H9 (cell line): ENCODE measurements at regions not wholly inside any gene's neighbourhood (a gene's known extent, or its start where the extent isn't known, plus 50 kb on each side); places are given as distances from the start of the nearest gene placed in this dataset.

Source experiments
- DNase-seq: peaks from one replicate; pipeline ENCODE4 v3.0.0-alpha.2; 2017
- H2AFZ ChIP-seq: one replicate; pipeline ENCODE4 v1.6.1; 2013; ENCODE audit warnings: mild to moderate bottlenecking, low read length, control low read depth, moderate library complexity
- H2AK5ac ChIP-seq: 2 replicates; pipeline ENCODE4 v1.6.1; 2013; ENCODE audit warnings: low read length, control low read depth, mixed read lengths; ENCODE audit not compliant: insufficient read length
- H2BK120ac ChIP-seq: one replicate; pipeline ENCODE4 v1.6.1; 2013; ENCODE audit warnings: low read depth, mild to moderate bottlenecking, low read length, control low read depth, inconsistent platforms; ENCODE audit not compliant: poor library complexity, severe bottlenecking
- H2BK12ac ChIP-seq: 2 replicates; pipeline ENCODE4 v1.6.1; 2013; ENCODE audit warnings: low read length, control low read depth, mixed read lengths, low read depth; ENCODE audit not compliant: insufficient read length
- H2BK15ac ChIP-seq: 2 replicates; pipeline ENCODE4 v1.6.1; 2013; ENCODE audit warnings: low read depth, low read length, control low read depth
- H2BK20ac ChIP-seq: one replicate; pipeline ENCODE4 v1.6.1; 2013; ENCODE audit warnings: low read depth, mild to moderate bottlenecking, low read length, control low read depth, inconsistent platforms; ENCODE audit not compliant: poor library complexity, severe bottlenecking
- H2BK5ac ChIP-seq: 2 replicates; pipeline ENCODE4 v1.6.1; 2013; ENCODE audit warnings: low read length, control low read depth, mixed read lengths; ENCODE audit not compliant: insufficient read length
- H3K14ac ChIP-seq: 2 replicates; pipeline ENCODE4 v1.6.1; 2013; ENCODE audit warnings: low read length, control low read depth; ENCODE audit not compliant: insufficient read depth
- H3K18ac ChIP-seq: 2 replicates; pipeline ENCODE4 v1.6.1; 2013; ENCODE audit warnings: low read depth, mild to moderate bottlenecking, mixed read lengths, low read length, control low read depth; ENCODE audit not compliant: insufficient read length
- H3K23ac ChIP-seq: 2 replicates; pipeline ENCODE4 v1.6.1; 2013; ENCODE audit warnings: low read length, control low read depth, mixed read lengths, low read depth; ENCODE audit not compliant: insufficient read length
- H3K23me2 ChIP-seq: 2 replicates; pipeline ENCODE4 v1.6.1; 2013; ENCODE audit warnings: low read depth, mild to moderate bottlenecking, mixed read lengths, low read length, control low read depth; ENCODE audit not compliant: insufficient read length, poor library complexity, severe bottlenecking
- H3K27ac ChIP-seq: 2 replicates; pipeline ENCODE4 v1.5.1; 2013; ENCODE audit warnings: low read length, control low read depth, mixed read lengths, low read depth; ENCODE audit not compliant: insufficient read length
- H3K27me3 ChIP-seq: 2 replicates; pipeline ENCODE4 v1.6.1; 2013; ENCODE audit warnings: low read length, control low read depth, inconsistent platforms; ENCODE audit not compliant: insufficient read depth
- H3K4ac ChIP-seq: 2 replicates; pipeline ENCODE4 v1.6.1; 2013; ENCODE audit warnings: low read depth, mild to moderate bottlenecking, control low read depth, inconsistent platforms, low read length, moderate library complexity
- H3K4me1 ChIP-seq: 2 replicates; pipeline ENCODE4 v1.6.1; 2013; ENCODE audit warnings: low read length, control low read depth, inconsistent platforms; ENCODE audit not compliant: insufficient read depth
- H3K4me2 ChIP-seq: 2 replicates; pipeline ENCODE4 v1.6.1; 2013; ENCODE audit warnings: low read length, control low read depth, mixed read lengths; ENCODE audit not compliant: insufficient read length, insufficient read depth
- H3K56ac ChIP-seq: 2 replicates; pipeline ENCODE4 v1.6.1; 2013; ENCODE audit warnings: low read depth, mild to moderate bottlenecking, mixed read lengths, low read length, control low read depth; ENCODE audit not compliant: insufficient read length
- H3K79me1 ChIP-seq: 2 replicates; pipeline ENCODE4 v1.6.1; 2013; ENCODE audit warnings: low read depth, mild to moderate bottlenecking, moderate library complexity, low read length, control low read depth, inconsistent platforms; ENCODE audit not compliant: insufficient read depth, poor library complexity, severe bottlenecking
- H3K79me2 ChIP-seq: 2 replicates; pipeline ENCODE4 v1.6.1; 2013; ENCODE audit warnings: low read length, control low read depth, inconsistent platforms; ENCODE audit not compliant: insufficient read depth
- H3K9ac ChIP-seq: 2 replicates; pipeline ENCODE4 v1.6.1; 2013; ENCODE audit warnings: low read length, control low read depth, mixed read lengths; ENCODE audit not compliant: insufficient read length; ENCODE audit errors: extremely low read depth
- H3K9me3 ChIP-seq: one replicate; pipeline ENCODE4 v1.6.1; 2013; ENCODE audit warnings: low read depth, low read length, inconsistent platforms; ENCODE audit not compliant: control insufficient read depth
- H3T11ph ChIP-seq: one replicate; pipeline ENCODE4 v1.6.1; 2013; ENCODE audit warnings: mild to moderate bottlenecking, low read length, control low read depth, inconsistent platforms
- H4K20me1 ChIP-seq: one replicate; pipeline ENCODE4 v1.6.1; 2013; ENCODE audit not compliant: control insufficient read depth, insufficient read length, insufficient read depth
- H4K5ac ChIP-seq: 2 replicates; pipeline ENCODE4 v1.6.1; 2013; ENCODE audit warnings: low read depth, mild to moderate bottlenecking, mixed read lengths, low read length, control low read depth; ENCODE audit not compliant: insufficient read length
- H4K8ac ChIP-seq: replicated peaks from 2 replicates; pipeline ENCODE4 v1.6.1; 2013; ENCODE audit warnings: low read length, control low read depth, mixed read lengths, low read depth; ENCODE audit not compliant: insufficient read length
- H4K91ac ChIP-seq: 2 replicates; pipeline ENCODE4 v1.6.1; 2013; ENCODE audit warnings: low read depth, mild to moderate bottlenecking, moderate library complexity, mixed read lengths, low read length, control low read depth; ENCODE audit not compliant: insufficient read length
- H3K27ac Mint-ChIP-seq, 3 experiments: 2 replicates in 2 of 3; 3 replicates in 1 of 3; pipeline ENCODE4 v1.8.0; 2020 to 2021; ENCODE audit warnings: mixed read lengths in 3 of 3, mild to moderate bottlenecking in 1 of 3, moderate library complexity in 1 of 3
- H3K27me3 Mint-ChIP-seq: 2 replicates; pipeline ENCODE4 v1.8.0; 2021; ENCODE audit warnings: low read depth, mild to moderate bottlenecking, moderate library complexity, mixed read lengths
- H3K36me3 Mint-ChIP-seq, 3 experiments: 2 replicates in 2 of 3; 3 replicates in 1 of 3; pipeline ENCODE4 v1.8.0; 2020 to 2021; ENCODE audit warnings: low read depth in 3 of 3, mixed read lengths in 3 of 3; ENCODE audit not compliant: insufficient read depth in 1 of 3
- H3K4me1 Mint-ChIP-seq, 2 experiments: 2 replicates each; pipeline ENCODE4 v1.8.0; 2020; ENCODE audit warnings: mixed read lengths in 2 of 2
- H3K4me3 Mint-ChIP-seq, 2 experiments: 2 replicates in 1 of 2; 3 replicates in 1 of 2; pipeline ENCODE4 v1.8.0; 2020 to 2021; ENCODE audit warnings: mild to moderate bottlenecking in 2 of 2, mixed read lengths in 2 of 2, moderate library complexity in 1 of 2
- H3K9me3 Mint-ChIP-seq, 2 experiments: 2 replicates in 1 of 2; 3 replicates in 1 of 2; pipeline ENCODE4 v1.8.0; 2020; ENCODE audit warnings: mild to moderate bottlenecking in 2 of 2, mixed read lengths in 2 of 2, moderate library complexity in 1 of 2
- CTCF ChIP-seq: fragments of 200-600 bp; sonication (generic); conservative IDR thresholded peaks from 3 replicates; pipeline ENCODE4 v1.8.0; 2021; ENCODE audit warnings: antibody characterized with exemption, mild to moderate bottlenecking
- WGBS: extraction: QIAGEN DNeasy Blood & Tissue Kit; methylation state at CpG from one replicate; pipeline ENCODE4 v1.1.7; 2013; ENCODE audit warnings: missing lambda C conversion rate, low lambda C conversion rate, mixed read lengths; ENCODE audit not compliant: insufficient read length; ENCODE audit errors: extremely low coverage; 5-methylcytosine and 5-hydroxymethylcytosine counted together

- Histone ChIP-seq H2AFZ (no peak overlapping the region), H3K23ac (no peak overlapping the region), H3K9me3 (no peaks in the 10 kb centered on the region), H2BK5ac (no peak overlapping the region), H3K4ac (no peak overlapping the region), H2BK120ac (no peak overlapping the region), H3K9ac (no peak overlapping the region), H3K23me2 (no peaks in the 10 kb centered on the region), H3K56ac (no peak overlapping the region), H3K4me1 (no peaks in the 10 kb centered on the region), H3K79me2 (no peaks in the 10 kb centered on the region), H3K18ac (no peak overlapping the region), H4K8ac (no peak overlapping the region), H4K5ac (no peak overlapping the region), H2BK15ac (no peak overlapping the region), H2BK12ac (no peak overlapping the region), H2AK5ac (no peak overlapping the region), H3K27ac (no peak overlapping the region), H3K4me2 (no peak overlapping the region), H4K91ac (no peak overlapping the region), H3K79me1 (no peaks in the 10 kb centered on the region), H4K20me1 (no peaks in the 10 kb centered on the region), H3K14ac (no peak overlapping the region), H2BK20ac (no peak overlapping the region), H3T11ph (no peak overlapping the region), H3K27me3 (no peaks in the 10 kb centered on the region)
- Mint-ChIP-seq H3K36me3 (no peaks in the 10 kb centered on the region), H3K4me3 (no peak overlapping the region), H3K9me3 (no peaks in the 10 kb centered on the region), H3K27me3 (no peaks in the 10 kb centered on the region), H3K27ac (no peak overlapping the region), H3K4me1 (no peaks in the 10 kb centered on the region)
- WGBS: no CpG with 5 or more reads among the region's 1 CpG
- TF ChIP-seq CTCF: no peak
- DNase-seq: no peak
Observed at GRCh38 chr3:102060814-102061213, 211.5 kb downstream of the NFKBIZ start.
